HG02678 (cell line): ENCODE measurements at regions not wholly inside any gene's neighbourhood (a gene's known extent, or its start where the extent isn't known, plus 50 kb on each side); places are given as distances from the start of the nearest gene placed in this dataset.

ENCODE experiments used
- ATAC-seq: cut with Tn5 transposase; IDR thresholded peaks from one replicate; pipeline ENCODE4 v1.9.1; 2021; ENCODE audit warnings: mild to moderate bottlenecking, moderate library complexity; ENCODE audit not compliant: unreplicated experiment

DNA sequence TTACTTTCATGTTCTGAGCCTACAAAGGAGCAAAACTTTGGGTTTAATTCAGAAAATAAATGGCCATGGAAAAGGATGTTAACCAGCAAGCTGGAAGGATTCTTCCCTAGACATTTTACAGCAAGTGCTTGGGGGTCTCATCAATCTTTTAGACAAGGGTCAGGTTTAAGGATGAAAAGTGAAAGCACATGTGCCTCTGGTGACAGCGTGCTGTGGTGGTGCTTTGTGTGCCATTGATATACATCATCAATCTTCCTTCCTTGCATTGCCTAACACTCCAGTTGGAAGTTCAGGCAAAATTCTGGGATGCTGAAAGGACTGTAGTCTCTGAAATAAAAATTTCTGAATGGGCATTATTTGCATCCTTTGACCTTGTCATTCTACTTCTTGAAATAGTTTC, 171.2 kb downstream of the KCNE4 start:
- ATAC-seq, result no peak

DNA sequence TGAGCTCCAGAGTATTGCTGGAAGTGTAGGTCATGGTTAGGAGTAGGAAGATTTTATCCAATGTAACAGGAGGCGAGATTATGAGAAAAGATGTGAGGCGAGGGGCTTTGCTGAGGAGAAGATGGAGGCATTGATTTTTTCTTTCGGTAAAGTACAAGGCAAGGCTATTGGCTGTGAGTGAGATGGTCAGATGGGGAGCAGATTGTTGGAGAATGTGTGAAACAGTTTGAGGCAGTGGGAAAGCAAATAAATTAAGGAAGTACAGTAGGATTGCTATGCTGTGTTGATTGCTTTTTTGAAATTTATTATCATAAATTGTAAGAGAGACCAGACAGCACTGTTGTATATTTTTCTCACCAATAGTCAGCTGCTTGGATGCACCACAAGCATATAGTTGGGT, 173.3 kb downstream of the KCNE4 start:
- no peak for ATAC-seq

DNA sequence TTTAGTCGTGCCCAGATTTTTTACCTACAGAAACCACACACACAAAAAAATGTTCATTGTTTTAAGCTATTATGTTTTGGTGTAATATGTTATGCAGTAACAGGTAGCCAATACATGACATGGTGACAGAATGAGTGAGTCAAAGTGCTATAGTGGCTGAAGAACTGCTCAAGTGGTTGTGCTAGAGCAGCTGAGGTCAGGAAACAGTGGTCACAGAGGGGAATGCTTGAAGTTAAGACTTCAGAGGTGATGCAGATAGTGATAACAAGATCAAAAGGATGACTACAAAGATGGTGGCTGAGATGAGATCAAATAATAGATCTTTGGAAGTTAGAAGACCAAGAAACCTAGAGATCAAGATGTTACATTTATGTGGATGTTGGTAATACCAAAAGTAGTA, 174.3 kb downstream of the KCNE4 start:
- ATAC-seq, result no peak

DNA sequence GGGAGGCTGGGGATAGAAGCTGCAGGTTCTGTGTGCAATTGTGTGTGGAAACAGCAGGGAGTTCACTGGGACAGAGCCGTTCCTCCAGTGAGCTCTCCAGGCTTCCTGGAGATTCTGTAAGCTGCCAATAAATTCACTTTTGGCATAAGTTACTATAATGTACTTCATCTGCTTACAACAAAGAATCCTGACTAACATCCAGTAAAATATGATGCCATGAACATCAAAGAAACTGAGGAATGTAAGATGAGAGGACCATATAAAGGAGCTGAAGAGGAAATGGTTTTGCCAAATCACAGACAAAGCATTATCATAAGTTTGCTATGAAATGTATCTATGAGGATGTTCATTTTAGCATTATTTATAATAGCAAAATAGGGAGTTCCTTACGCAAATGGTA, 175.3 kb downstream of the KCNE4 start:
- no peak for ATAC-seq

GRCh38 chr2:223228871-223229270, 176.9 kb downstream of the KCNE4 start:
- no peak for ATAC-seq

DNA sequence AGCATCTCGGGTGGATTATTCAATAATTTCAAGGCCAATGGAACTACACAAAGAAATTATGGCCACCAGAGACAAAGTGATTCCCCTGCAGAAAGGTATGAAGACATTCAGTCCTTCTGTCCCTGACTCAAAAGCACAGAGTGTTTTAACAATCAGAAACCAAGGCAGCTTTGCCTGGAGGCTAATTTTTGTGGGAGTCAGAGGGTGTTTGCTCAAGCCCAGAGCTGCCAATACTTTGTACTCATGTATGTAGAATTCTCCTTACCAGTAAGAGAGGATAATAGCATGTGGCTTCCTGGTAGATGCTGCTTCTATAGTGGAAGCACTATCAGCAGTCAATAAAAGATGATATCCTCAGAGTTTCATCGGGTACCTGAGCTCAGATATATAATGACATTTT, 178.4 kb downstream of the KCNE4 start:
- ATAC-seq, result no peak

DNA sequence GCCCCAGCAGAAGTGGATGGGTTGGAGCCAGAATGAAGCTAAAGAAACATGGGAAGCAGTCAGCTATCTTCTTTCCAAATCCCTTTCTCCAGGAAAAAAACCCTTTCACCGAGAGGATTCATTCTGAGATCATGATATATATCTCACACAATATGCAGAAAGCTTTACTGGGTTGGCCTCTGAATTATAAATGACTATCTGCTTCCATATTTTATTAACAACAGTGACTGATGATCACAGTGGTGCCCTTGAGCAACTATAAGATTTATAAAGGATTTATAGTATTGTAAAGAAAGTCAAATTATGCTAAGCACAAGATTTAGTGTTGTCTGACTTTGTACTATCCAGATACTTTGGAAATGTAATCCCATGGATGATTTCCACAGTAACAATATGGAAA, 180.3 kb downstream of the KCNE4 start:
- no peak for ATAC-seq

- no peak for ATAC-seq
Measured at GRCh38 chr2:223232896-223233295, 180.9 kb downstream of the KCNE4 start.

GRCh38 chr2:223235986-223236385, 184.0 kb downstream of the KCNE4 start:
- ATAC-seq, result no peak

GRCh38 chr2:223238301-223238700, 186.3 kb downstream of the KCNE4 start:
- ATAC-seq, result no peak

DNA sequence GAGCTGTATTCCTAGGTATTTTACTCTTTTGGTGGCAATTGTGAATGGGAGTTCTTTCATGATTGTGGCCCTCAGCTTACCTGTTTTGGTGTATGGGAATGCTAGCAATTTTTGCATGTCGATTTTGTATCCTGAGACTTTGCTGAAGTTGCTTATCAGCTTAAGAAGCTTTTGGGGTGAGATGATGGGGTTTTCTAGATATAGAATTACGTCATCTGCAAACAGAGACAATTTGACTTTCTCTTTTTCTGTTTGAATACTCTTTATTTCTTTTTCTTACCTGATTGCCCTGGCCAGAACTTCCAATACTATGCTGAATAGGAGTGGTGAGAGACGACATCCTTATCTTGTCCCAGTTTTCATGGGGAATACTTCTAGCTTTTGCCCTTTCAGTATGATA, 191.2 kb downstream of the KCNE4 start:
- ATAC-seq, result no peak

- ATAC-seq, result no peak
Measured at GRCh38 chr2:223247136-223247535, 195.1 kb downstream of the KCNE4 start.

- no peak for ATAC-seq
Measured at GRCh38 chr2:223251656-223252229, 199.8 kb downstream of the KCNE4 start.

- ATAC-seq, result no peak
Measured at GRCh38 chr2:223260681-223261080, 208.7 kb downstream of the KCNE4 start.

- ATAC-seq, result no peak
Measured at GRCh38 chr2:223262946-223263345, 211.0 kb downstream of the KCNE4 start.

GRCh38 chr2:223264541-223265193, 212.7 kb downstream of the KCNE4 start:
- ATAC-seq, result no peak

DNA sequence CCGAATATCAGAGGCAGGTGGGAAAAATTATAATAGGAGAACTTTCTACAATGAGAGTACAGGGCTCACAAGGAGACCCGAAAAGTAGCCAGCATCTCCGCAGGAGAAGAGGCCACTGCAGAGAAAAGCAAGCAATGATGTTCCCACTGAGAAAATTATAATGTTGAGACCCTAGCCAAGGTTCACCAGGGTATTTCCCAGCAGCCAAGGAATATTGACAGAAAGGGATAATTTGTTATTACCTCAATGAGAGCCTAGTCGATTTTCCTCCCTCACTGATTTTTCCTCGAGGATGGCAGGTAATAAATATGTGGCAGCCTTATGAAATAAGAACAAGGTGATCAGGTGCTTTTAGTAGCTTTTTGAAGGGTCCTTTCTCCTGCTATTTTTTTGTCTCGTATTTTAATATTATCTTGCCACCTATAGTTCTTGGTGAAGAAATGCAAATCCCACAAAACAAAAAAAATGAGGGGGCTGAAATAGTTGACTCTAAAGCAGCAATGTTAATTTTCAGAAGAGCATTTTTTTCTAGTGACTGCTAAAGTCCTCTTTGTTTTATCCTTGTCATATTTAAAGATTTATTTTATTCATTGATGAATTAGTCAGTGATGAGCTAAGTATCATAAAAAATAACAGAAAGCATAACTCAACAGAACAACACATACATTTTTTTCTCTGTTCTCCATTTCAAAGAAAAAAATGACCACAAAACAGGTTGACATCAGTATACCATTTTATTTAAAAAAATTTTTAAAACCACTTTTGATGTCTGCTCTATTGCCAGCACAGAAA, 215.4 kb downstream of the KCNE4 start:
- ATAC-seq, result no peak

DNA sequence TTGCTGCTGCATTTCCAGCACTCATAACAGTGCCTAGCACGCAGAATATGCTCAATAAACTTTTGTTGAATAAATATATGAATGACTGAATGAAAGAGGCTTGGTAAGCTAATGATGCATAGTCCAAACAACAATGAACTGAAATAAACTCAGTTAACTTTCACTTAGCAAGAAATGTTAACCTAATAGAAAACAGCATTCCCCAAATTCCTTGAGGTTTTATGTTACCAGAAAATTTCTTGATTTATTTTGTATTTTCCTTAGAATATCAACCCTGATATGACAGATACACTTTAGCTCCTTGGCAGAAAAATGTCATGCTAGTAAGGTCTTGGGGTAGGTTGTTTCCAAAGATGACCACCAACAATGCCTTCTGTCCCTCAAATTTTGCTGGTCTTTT, 217.4 kb downstream of the KCNE4 start:
- ATAC-seq, result no peak

GRCh38 chr2:223270548-223270947, 218.6 kb downstream of the KCNE4 start:
- ATAC-seq, result no peak

DNA sequence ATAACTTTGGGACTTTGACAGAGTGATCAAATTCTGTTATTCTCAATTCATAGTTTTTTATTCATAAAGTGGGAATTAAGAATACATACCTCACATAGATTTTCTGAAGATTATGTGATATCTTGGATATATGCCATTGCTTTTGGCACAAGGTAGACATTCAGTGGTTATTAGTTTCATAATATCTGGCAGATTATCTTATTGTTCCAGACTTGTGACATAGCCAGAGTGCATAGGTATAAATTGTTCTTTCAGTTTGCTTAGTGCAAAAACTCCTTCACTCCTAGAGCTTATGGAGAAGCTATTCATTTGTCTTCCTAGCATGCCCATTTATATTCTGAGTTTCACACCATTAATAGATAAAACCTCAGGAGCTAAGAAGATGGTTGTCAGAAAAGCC, 222.0 kb downstream of the KCNE4 start:
- no peak for ATAC-seq

GRCh38 chr2:223282221-223282620, 230.2 kb downstream of the KCNE4 start:
- no peak for ATAC-seq

- no peak for ATAC-seq
Measured at GRCh38 chr2:223283329-223283728, 231.3 kb downstream of the KCNE4 start.
